Right atrium auricular region (tissue), 2 donors: ENCODE measurements at regions not wholly inside any gene's neighbourhood (a gene's known extent, or its start where the extent isn't known, plus 50 kb on each side); places are given as distances from the start of the nearest gene placed in this dataset.

Source experiments
- DNase-seq: peaks from one replicate; pipeline ENCODE4 v3.0.0-alpha.2; 2019; ENCODE audit warnings: low spot score
- H3K27ac ChIP-seq, 2 donors: fragments of 200-600 bp; sonication (generic); 1 replicate in 1 of 2; 2 replicates in 1 of 2; pipeline ENCODE4 v1.5.1; 2016 to 2019
- H3K27me3 ChIP-seq, 2 donors: fragments of 200-600 bp; sonication (generic); one replicate each; pipeline versions ENCODE4 v1.5.1 to v1.6.0; 2017 to 2019
- H3K36me3 ChIP-seq: fragments of 200-600 bp; sonication (generic); one replicate; pipeline ENCODE4 v1.5.1; 2016
- H3K4me1 ChIP-seq, 2 donors: fragments of 200-600 bp; sonication (generic); one replicate each; pipeline versions ENCODE4 v1.5.1 to v1.6.0; 2017 to 2019
- H3K4me3 ChIP-seq, 2 donors: fragments of 200-600 bp; sonication (generic); 1 replicate in 1 of 2; 2 replicates in 1 of 2; pipeline ENCODE4 v1.5.1; 2017 to 2019; ENCODE audit warnings: mild to moderate bottlenecking in 1 of 2, moderate library complexity in 1 of 2
- H3K9me3 ChIP-seq, 2 donors: fragments of 200-600 bp; sonication (generic); one replicate each; pipeline ENCODE4 v1.5.1; 2019
- TF ChIP-seq, protein P1 (sequence below), 2 donors: fragments of 200-600 bp; sonication (generic); IDR thresholded peaks; one replicate each; pipeline ENCODE4 v1.5.1; 2019; ENCODE audit warnings: antibody characterized with exemption in 2 of 2

DNA sequence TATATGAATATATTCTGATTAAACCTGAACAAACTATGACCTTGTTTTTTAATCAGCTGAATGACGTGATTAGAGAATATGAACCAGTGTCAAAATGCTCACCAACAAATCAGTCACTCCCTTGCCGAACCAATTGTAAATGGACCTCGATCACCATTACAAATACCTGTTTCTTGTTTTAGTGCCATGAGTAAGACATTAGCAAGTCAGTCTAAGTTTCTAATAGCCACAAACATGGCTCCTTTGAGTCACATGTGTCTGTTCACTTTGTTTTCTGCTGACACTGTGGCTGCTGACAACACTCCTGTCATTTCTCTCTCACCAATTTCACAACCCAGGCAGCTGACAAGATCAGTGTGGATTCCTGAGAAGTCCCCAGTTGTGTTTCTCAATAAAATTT is 286.2 kb upstream of the MDGA2 start:
- no peak overlapping the region for H3K27ac ChIP-seq
- no peak for DNase-seq
- no peaks in the 10 kb centered on the region for H3K36me3 ChIP-seq
- no peak overlapping the region for H3K4me3 ChIP-seq
- H3K27me3 ChIP-seq: no peaks in the 10 kb centered on the region
- H3K9me3 ChIP-seq: no peaks in the 10 kb centered on the region
- no peaks in the 10 kb centered on the region for H3K4me1 ChIP-seq
- TF ChIP-seq, protein P1, sequence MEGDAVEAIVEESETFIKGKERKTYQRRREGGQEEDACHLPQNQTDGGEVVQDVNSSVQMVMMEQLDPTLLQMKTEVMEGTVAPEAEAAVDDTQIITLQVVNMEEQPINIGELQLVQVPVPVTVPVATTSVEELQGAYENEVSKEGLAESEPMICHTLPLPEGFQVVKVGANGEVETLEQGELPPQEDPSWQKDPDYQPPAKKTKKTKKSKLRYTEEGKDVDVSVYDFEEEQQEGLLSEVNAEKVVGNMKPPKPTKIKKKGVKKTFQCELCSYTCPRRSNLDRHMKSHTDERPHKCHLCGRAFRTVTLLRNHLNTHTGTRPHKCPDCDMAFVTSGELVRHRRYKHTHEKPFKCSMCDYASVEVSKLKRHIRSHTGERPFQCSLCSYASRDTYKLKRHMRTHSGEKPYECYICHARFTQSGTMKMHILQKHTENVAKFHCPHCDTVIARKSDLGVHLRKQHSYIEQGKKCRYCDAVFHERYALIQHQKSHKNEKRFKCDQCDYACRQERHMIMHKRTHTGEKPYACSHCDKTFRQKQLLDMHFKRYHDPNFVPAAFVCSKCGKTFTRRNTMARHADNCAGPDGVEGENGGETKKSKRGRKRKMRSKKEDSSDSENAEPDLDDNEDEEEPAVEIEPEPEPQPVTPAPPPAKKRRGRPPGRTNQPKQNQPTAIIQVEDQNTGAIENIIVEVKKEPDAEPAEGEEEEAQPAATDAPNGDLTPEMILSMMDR (IDR thresholded peaks at IDR 0.05): no peak

DNA sequence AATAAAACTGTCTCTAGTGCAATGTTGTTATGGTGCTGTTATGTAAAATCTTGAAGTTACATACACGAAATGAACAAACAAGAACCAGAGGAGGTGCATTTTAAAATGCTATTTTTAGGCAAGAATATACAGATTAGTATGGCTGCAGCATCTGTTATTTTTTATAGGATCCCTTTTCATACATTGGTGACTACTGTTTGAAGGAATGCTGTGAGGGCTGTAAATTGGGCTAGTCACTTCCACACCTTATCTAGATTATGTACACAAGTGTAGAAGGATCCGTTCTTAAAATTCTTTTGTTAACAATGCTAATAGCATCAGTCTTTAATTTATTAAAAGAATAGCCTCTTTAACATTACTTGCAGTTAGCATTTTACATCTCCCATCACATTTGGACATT is 284.3 kb upstream of the MDGA2 start:
- no peak for DNase-seq
- Histone ChIP-seq H3K36me3 (no peaks in the 10 kb centered on the region), H3K4me1 (no peaks in the 10 kb centered on the region), H3K27ac (no peak overlapping the region), H3K4me3 (no peak overlapping the region), H3K9me3 (no peaks in the 10 kb centered on the region), H3K27me3 (no peaks in the 10 kb centered on the region)
- TF ChIP-seq, protein P1 (IDR thresholded peaks at IDR 0.05): no peak

DNA sequence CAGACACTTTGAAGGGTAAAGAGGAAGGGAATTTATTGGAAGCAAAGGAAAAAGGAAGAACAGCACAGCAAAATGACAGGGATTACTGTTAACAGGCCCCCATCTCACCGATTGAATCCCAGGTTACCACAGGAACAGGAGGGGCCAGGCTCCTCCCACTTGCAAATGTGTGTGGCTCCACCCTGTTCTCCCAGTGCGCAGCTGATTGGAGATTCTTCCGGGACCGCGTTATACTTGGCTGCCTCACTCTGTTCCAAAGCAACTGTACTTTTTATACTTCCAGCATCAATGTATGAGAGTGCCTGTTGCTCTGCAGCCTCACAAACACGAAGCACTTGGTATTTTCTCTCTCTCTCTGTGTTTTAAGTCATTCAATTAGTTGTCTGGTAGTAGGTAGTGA is 273.6 kb upstream of the MDGA2 start:
- H3K9me3 ChIP-seq: no peaks in the 10 kb centered on the region
- H3K27me3 ChIP-seq: no peaks in the 10 kb centered on the region
- no peak overlapping the region for H3K4me3 ChIP-seq
- H3K36me3 ChIP-seq: no peaks in the 10 kb centered on the region
- no peak overlapping the region for H3K27ac ChIP-seq
- no peak for DNase-seq
- H3K4me1 ChIP-seq: no peaks in the 10 kb centered on the region
- TF ChIP-seq, protein P1 (IDR thresholded peaks at IDR 0.05): no peak

DNA sequence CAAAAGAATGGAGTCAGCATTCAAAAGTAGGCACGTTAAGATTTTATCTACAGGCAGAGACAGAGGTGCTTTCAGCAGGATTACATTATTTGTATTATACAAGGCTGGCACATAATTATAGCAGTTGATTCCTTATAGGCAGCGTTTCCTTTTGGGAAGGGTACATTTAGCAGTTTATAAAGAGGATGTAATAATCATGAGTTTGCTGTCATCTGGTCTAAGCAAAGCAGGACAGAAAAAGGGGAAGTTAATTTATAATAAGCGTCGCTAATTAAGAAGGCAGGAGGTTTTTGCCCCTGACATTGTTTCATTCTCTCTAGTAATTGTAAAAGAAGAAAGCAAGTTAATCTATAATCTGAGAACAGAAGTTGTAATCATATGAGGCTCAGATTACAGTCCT is 259.9 kb upstream of the MDGA2 start:
- Histone ChIP-seq H3K27ac (no peak overlapping the region), H3K4me1 (no peaks in the 10 kb centered on the region), H3K9me3 (no peaks in the 10 kb centered on the region), H3K27me3 (no peaks in the 10 kb centered on the region), H3K36me3 (no peaks in the 10 kb centered on the region), H3K4me3 (no peak overlapping the region)
- no peak for DNase-seq
- TF ChIP-seq, protein P1 (IDR thresholded peaks at IDR 0.05): no peak

DNA sequence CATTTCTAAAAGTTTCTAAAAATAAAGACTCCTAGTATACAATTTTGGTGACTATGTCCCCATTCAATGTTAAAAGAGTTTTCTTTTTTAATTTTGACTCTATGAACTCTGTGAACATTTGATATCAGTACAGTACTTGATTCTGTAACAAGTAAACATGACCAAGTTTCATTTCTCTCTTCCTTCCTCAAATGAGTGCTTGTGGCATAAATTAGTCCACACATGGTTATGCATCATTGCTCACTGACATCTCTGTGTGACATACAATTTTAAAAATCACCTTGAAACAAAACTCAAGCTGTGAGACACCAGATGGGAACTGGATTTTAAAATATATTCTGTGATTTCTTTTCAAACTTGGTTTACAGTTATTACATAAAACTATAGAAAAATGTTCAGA is 253.9 kb upstream of the MDGA2 start:
- Histone ChIP-seq H3K9me3 (peaks cover 0 to 2% of the 10 kb centered on the region in 2 donors), H3K27me3 (no peaks in the 10 kb centered on the region), H3K4me3 (no peak overlapping the region), H3K4me1 (no peaks in the 10 kb centered on the region), H3K36me3 (no peaks in the 10 kb centered on the region), H3K27ac (no peak overlapping the region)
- TF ChIP-seq, protein P1 (IDR thresholded peaks at IDR 0.05): no peak
- DNase-seq: no peak

DNA sequence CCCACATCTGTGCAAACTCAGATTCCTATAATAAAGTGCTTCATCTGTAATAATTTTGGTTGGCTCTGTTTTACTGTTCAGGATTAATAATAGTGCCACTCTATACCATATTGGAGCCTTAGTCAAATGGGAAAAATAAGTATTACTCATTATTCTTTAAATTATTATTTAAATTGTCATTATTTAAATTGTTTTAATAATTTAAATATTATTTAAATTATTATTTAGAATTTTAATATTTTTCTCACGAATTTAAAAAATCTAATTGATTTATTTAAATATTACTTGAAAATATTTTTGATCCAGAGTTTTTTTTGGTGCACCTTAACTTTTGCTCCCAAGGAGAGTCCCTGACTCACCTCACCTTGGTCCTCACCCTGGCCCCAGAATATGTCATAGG is 245.7 kb upstream of the MDGA2 start:
- no peaks in the 10 kb centered on the region for H3K27me3 ChIP-seq
- no peak overlapping the region for H3K4me3 ChIP-seq
- no peak overlapping the region for H3K27ac ChIP-seq
- TF ChIP-seq, protein P1 (IDR thresholded peaks at IDR 0.05): no peak
- H3K36me3 ChIP-seq: no peaks in the 10 kb centered on the region
- no peak for DNase-seq
- H3K9me3 ChIP-seq: peaks cover 0 to 7% of the 10 kb centered on the region in 2 donors
- H3K4me1 ChIP-seq: no peaks in the 10 kb centered on the region
